CD4-positive, alpha-beta T cell treated with Interferon gamma for 1 hour (primary cell): ENCODE measurements at regions not wholly inside any gene's neighbourhood (a gene's known extent, or its start where the extent isn't known, plus 50 kb on each side); places are given as distances from the start of the nearest gene placed in this dataset.
A peak's percentile ranks its signal among the peaks of the same experiment; 100 is the strongest.

Experiments
- DNase-seq: peaks from one replicate; pipeline ENCODE4 v3.0.0-alpha.2; 2020

DNA sequence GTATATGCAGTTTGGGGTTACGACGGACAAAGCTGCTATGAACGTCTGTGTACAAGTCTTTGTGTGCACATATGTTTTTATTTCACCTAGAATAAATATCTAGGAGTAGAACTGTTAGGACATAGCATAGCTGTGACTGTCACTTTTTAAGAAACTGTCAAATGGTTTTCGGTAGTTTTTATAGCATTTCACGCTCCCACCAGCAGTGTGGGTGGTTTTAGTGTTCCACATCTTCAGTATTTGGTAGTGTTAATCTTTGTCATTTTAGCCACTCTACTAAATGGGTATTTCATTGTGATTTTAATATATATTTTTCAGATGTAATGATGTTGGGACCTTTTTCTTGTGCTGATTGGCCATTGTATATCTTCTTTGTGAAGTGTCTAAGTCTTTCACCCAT lies 109.1 kb upstream of the BCAT1 start:
- no peak for DNase-seq

DNA sequence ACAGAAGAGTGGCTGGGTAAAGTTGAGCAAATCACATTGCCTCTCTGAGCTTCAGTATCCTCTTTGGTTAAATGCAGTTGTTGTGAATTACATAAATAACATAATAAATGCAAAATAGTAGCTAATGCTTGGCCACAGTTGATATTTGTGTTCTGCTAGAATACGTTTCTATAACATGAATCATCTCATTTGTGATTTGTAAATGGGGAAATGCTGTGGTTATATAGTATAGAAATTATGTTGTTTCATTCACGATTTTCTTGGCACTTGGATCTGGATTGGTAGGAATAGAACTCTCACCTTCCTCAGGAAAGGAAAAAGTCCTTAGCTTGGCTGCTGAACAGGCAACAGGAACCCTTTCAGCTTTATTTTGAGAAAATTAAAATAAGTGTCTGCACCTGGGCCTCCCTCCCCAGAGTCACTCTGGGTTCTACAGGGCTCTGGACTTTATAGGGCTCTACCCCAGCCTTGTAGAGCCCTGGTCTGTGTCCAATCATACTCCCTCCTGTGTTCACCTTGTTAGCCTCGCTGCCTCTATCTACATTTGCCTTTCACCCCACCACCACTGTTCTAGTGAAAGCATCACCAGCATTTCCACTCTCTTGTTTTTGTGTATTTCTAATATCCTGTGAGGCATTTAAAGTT lies 107.7 kb upstream of the BCAT1 start:
- no peak for DNase-seq

- DNase-seq = no peak
Observed at GRCh38 chr12:25056011-25056410, 107.1 kb upstream of the BCAT1 start.

- DNase-seq = peak; percentile 11
Observed at GRCh38 chr12:25054783-25055144, 105.9 kb upstream of the BCAT1 start.

GRCh38 chr12:25054076-25054782 lies 105.3 kb upstream of the BCAT1 start:
- no peak for DNase-seq

GRCh38 chr12:25052914-25053211 lies 104.0 kb upstream of the BCAT1 start:
- DNase-seq = no peak

DNA sequence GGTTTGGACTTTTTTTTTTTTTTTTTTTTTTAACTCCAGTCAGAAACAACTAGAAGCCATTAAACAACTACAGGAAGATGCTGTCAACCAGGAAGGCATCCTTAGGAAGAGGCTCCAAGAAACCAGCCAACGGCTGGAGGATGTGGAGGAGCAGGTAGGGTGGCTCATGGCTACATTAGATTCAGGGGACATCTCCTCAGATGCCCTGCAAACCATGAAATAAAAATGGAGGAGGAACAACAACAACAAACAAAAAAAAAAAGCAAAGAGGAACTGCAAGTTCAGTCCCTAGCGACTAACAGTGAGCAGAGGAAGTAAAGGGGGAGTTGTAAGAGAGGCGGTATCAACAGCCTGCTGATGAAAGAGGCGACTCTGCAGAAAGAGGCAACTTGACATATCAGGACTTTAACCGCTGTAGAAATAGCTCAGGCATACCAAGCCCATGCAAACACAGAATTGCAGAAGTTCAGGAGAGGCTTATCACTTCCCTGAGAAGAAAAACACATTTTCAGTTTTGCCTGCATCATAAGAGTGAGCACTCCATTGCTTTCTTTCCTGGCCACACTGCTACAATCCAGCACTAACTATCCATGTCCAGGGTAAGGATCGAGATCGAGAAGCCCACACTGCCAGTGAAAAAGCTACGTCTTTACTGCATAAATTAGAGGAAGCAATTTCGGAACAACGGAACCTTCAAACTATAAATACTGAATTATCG lies 103.5 kb upstream of the BCAT1 start:
- DNase-seq = peak; percentile 78

DNA sequence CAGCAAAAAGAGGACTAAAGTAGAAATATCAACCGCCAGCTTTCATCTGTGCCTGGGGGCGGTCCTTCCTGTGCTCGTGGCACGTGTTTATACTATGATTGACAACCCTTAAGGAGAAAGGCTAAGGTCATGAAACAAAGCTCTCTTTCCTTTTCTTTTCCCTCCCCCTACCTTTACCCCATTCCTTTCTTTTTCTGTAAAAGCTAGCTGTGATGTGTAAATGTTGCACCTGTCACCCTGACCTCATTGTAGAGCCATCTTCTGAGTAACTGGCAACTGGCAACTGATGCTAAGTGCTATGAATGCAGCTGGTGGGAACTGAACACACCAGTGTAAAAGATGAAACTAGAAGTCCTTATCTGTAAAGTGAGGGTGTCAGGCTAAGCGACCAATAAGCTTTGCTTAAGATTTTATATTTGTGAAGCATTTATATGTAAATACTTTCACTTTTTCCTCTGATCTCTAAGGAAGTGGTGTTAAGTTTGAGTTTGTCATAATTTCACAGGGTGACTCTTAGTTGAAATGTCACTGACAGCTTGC lies 102.8 kb upstream of the BCAT1 start:
- DNase-seq = peak; percentile 50

DNA sequence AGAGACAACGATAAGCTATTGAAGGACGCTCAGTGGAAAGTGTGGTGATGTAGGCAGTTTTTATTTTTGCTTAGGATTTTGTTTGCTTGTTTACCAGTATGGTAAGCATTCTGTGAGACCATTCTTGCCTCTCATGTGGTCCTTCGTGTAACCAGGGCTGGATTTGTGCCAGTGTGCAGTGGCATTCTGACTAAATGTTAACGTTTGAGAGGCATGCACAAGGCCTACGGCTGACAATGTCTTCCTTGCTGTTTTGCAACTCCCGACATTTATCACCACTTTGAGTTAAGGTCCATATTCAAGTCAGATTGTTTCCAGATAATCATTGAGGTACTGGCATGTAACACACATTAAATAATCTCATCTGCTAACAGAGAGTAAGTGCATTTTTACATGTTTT lies 102.3 kb upstream of the BCAT1 start:
- no peak for DNase-seq

DNA sequence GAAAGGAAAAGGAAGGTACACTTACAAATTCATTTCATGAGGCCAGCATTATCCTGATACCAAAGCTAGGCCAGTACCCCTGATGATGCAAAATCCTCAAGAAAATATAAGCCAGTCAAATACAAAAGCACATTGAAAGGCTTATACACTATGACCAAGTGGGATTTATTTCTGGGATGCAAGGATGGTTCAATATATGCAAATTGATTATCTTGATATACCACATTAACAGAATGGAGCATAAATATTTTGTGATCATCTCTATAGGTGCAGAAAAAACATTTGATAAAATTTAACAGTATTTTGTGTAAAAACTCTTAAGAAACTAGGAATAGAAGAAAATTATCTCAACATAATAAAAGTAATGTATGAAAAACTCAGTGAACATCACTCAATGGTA lies 97.0 kb upstream of the BCAT1 start:
- DNase-seq = no peak

DNA sequence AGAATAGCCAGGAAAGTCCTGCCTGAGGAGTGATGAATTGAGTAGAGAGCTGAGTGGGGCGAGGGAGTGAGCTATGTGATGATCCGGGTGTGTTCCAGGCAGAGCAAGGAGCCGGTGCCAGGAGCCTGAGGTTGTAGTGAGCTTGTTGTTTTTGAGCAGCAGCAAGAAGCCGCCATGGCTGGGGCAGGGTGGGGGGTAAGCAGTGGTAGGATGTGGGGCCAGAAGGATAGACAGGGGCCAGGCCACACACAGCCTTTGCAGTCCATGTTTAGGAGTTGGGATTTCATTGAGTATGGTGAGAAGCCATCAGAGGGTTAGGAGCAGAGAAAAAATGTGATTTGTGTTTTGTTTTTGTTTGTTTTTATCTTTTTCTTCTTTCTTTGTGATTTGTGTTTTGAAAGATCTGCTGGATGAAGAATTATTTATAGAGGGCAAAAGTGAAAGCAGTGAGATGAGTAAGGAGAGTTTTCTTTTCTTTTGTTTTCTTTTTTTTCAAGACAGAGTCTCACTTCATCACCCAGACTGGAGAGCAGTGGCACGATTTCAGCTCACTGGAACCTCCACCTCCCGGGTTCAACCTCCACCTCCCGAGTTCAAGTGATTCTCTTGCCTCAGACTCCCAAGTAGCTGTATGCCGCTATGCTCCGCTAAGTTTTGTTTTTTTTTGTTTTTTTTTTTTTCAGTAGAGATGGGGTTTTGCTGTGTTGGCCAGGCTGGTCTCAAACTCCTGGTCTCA lies 92.3 kb upstream of the BCAT1 start:
- no peak for DNase-seq

- DNase-seq = no peak
Observed at GRCh38 chr12:25040593-25040992, 91.7 kb upstream of the BCAT1 start.

DNA sequence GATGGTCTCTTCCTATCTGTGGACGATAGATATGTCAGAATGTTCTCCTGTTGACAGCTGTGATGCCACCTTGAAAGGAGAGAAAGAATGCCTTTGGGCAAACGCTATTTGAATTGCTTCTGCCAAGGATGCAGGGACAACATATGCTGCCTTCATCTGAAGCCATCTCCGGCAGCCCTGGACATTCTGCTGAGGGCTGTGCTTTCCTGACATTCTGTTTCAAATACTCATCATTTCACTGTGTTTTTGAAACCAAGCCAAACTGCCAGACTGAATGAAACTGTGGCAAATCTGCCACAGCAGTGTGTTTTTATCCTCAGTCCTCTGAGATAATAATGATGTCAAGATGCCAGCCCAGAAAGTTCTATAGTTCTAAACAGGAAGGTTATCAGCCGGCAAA lies 85.8 kb upstream of the BCAT1 start:
- no peak for DNase-seq

DNA sequence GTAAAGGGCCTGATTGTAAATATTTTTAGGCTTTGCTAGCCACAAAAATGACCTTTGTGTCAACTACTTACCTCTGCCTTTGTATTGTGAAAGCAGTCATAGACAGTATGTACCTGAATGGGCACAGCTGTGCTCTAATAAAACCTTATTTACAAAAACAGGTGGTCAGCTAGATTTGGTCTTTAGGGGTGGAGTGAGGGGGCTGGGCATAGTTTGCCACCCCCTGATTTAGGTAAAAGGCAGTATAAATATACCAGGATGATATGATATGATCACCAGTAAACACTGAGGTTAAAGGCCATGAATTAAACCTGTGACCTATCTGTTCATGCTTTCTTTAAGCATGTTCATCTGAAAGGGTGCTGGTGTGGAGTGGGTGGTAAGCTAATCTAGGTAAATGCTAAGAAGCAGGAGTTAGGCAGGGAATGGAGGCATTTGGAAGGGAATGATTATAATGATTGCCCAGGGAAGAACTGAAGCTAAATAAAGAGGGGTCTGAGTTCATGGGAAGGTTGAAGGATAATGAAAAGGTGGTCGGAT lies 77.1 kb upstream of the BCAT1 start:
- DNase-seq = no peak

- no peak for DNase-seq
Observed at GRCh38 chr12:25025260-25025659, 76.4 kb upstream of the BCAT1 start.

DNA sequence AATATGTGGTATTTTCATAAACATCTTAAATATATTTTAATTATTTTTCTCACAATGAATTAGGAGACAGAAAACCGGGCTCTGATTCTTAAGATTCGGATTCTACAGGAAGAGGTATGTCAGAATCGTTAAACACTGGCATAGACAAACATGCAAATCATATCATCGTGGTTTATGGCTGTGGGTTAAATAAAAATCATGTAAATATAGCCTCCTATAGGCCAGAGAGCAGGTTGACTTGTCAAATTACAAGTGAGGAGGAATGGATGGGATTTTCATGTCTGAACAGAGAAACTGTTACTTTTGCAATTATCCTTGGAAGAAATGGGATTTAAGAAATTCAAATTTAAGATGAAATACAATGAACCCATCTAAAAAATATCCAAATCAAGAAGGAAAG lies 74.9 kb upstream of the BCAT1 start:
- DNase-seq = no peak

DNA sequence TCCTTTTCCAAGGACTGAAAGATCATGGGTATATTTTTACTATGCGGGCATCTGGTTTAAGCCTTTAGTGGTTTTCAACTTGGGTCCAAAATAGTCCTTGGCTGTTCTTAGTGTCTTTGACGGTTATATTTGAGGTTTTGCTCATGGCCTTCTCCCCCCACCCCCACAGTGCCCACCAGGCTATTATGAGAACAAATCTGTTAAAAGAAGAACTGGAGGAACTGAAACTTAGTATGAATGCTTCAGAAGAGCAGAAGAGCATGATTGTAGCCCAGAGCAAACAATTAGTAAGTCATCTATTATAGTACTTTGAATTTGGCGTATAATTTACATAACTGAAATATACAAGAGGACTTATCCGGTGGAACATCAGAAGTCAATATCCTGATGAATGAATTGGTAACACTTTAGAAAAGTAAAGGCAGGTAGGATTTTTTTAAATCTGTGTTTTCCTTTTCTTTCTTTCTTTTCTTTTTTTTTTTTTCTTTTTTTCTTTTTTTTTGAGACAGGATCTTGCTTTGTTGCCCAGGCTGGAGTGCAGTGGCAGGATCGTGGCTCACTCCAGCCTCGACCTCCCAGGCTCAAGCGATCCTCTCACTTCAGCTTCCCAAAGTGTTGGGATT lies 71.8 kb upstream of the BCAT1 start:
- DNase-seq = peak; percentile 24

GRCh38 chr12:25018146-25018545 lies 69.2 kb upstream of the BCAT1 start:
- no peak for DNase-seq

DNA sequence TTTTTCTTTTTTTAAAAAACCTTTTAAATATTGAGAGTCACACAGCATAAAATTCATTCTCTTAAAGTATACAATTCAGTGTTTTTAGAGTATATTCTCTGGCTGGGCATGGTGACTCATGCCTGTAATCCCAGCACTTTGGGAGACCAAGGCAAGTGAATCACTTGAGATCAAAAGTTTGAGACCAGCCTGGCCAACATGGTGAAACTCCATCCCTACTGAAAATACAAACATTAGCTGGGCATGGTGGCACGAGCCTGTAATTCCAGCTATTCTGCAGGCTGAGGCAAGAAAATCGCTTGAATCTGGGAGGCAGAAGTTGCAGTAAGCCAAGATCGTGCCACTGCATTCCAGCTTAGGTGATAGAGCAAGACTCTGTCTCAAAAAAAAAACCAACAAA lies 68.4 kb upstream of the BCAT1 start:
- DNase-seq = no peak

DNA sequence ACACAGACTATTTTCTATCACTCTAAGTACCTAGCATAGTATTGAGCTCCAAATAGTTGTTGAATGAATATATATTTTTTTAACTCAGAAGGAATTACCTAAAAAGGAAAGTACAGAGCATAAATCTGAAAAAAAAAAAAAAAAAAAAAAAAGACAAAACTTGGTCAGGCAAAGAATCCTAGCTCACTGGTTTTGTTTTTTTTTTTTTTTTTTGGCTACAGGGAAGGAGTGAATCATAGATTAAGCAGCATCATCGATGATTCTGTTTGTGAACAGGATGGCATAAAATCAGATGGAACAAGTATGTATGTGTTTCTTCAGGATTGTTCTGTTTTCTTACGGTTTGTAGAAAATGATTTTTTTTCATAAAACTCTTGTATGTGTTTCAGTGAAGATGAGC lies 66.1 kb upstream of the BCAT1 start:
- DNase-seq = no peak

DNA sequence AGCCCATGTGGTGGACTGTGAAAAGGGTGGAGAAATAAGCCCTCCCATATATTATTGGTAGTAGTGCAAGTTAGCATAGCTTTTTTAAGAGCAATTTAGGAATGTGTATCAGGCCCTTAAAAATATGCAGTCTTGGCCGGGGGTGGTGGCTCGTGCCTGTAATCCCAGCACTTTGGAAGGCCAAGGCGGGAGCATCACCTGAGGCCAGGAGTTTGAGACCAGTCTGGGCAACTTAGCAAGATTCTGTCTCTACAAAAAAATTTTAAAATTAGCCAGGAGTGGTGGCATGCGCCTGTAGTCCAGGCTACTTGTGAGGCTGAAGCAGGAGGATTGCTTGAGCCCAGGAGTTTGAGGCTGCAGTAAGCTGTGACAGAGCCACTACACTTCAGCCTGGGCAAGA lies 64.2 kb upstream of the BCAT1 start:
- DNase-seq = no peak

DNA sequence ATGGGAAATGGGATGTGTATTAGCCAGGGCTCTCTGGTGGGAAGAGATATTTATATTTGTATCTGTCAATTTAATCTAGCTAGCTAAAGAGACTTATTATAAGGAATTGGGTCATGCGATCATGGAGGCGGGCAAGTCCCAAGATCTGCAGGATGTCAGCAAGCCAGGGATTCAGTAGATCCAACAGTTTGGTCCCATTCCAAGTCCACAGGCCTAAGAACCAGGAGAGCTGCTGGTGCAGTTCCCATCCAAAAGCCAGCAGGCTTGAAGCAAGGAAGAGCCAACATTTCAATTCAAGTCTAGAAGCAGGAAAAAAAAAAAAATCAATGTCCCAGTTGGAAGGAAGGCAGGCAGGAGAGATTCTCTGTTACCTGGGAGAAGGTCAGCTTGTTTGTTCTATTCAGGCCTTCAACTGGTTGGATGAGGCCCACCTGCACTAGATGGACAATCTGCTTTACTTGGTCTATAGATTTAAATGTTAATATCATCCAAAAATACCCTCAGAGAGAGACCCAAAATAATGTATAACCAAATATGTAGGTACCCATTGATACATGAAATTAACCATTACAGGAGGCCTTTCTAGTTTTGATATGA lies 60.7 kb upstream of the BCAT1 start:
- DNase-seq = no peak
